ENCODE measurements at regions not wholly inside any gene's neighbourhood (a gene's known extent, or its start where the extent isn't known, plus 50 kb on each side); places are given as distances from the start of the nearest gene placed in this dataset.
"Not testable (repeated sequence)": the region's sequence is repeated elsewhere in the genome, so short reads cannot be mapped to it uniquely, and the experiment has no call there.

GRCh38 chr20:53669517-53670313 is 76.1 kb upstream of the ZNF217 start:
- not testable (repeated sequence) for DNase-seq (ENCODE audit: low read depth)

DNA sequence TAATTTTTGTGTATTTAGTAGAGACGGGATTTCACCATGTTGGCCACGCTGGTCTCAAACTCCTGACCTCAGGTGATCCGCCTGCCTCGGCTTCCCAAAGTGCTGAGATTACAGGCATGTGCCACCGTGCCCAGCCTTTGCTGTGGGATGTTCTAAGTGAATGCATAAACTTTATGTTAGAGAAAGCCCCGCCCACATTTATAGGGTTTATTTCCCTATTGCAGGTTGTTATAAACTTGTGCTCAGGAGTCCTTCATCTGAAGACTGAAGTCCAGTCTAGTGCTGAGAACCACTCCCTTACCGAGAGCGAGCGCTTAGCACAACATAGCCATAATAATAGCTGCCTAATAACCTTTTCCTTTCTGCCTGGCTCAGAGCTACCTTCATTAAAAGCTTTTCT is 75.4 kb upstream of the ZNF217 start:
- DNase-seq (ENCODE audit: low read depth), result no peak

DNA sequence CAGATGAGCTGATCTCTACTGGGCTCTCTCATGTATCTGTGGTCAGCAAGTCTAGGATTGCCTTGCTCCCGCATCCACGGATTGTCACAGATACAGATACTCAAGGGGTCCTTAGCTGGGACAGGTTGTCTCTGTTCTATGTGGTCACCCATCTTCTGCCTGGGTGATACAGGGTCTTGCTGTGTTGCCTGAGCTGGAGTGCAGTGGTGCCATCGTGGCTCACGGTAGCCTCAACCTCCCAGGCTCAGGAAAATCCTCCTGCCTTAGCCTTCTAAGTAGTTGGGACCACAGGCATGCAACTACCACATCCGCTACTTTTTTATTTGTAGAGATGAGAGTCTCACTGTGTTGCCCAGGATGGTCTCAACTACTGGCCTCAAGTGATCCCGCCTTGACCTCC is 72.5 kb upstream of the ZNF217 start:
- no peak for DNase-seq (ENCODE audit: low read depth)

DNA sequence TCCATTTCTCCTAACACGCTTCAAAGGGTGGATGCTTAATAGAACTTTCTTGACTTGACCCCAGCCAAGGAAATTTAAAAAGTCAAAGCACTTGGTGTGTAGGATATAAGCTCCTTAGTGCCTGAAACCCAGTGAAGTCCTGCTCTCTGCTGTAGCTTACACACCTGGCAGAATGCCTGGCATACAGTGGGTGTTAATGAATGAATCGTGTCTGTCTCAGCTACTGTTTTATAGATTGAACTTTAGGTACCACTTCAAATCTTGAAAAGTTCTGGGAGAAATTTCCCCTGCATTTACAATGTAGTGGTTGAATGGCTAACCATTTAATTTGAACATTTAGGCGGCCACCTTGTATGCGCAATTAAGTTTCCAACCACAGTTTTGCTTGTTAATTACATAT is 70.5 kb upstream of the ZNF217 start:
- no peak for DNase-seq (ENCODE audit: low read depth)

DNA sequence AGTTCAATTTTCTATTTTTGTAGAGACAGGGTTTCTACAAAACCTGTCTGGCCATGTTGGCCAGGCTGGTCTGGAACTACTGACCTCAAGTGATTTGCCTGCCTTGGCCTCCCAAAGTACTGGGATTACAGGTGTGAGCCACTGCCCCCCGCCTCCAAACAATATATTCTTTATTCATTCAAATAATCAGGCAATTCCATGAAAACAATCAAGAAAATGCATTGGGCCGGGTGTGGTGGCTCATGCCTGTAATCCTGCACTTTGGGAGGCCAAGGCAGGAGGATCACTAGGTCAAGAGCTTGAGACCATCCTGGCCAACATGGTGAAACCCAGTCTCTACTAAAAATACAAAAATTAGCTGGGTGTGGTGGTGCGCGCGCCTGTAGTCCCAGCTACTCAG is 69.9 kb upstream of the ZNF217 start:
- DNase-seq (ENCODE audit: low read depth), result not testable (repeated sequence)

DNA sequence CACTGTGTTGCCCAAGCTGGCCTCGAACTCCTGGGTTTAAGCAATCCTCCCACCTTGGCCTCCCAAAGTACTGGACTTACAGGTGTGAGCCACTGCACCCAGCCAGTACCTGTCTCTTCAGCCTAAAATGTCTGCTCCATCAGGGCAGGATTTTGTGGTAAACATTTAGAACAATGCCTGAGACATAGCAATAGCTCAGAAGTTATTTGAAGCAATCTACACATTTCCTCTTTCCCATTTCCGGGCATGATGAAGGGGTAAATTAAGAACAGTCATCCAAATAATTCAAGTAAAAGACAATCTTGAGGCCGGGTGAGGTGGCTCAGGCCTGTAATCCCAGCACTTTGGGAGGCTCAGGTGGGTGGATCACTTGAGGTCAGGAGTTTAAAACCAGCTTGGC is 69.0 kb upstream of the ZNF217 start:
- peak; percentile 33 for DNase-seq (ENCODE audit: low read depth)

DNA sequence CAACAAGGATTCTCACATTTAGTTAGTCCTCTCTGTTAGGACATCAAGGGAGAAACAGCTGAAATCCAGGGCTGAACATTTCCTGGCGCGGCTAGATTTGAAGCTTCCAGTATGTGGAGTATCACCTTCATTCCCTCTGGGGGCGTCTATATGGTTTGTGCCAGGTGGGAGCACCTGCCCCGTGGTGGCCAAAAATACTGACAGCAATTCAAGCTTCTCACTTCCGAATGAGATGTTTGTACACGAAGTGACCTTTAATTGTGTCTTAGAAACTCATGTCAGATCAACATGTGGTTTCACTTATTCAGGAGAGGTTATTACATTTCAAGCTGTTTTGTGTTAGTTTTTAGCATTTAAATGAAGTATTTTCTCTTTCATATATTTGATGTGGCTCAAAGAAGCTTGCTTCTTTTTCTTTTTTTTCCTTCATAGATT is 67.3 kb upstream of the ZNF217 start:
- no peak for DNase-seq (ENCODE audit: low read depth)

DNA sequence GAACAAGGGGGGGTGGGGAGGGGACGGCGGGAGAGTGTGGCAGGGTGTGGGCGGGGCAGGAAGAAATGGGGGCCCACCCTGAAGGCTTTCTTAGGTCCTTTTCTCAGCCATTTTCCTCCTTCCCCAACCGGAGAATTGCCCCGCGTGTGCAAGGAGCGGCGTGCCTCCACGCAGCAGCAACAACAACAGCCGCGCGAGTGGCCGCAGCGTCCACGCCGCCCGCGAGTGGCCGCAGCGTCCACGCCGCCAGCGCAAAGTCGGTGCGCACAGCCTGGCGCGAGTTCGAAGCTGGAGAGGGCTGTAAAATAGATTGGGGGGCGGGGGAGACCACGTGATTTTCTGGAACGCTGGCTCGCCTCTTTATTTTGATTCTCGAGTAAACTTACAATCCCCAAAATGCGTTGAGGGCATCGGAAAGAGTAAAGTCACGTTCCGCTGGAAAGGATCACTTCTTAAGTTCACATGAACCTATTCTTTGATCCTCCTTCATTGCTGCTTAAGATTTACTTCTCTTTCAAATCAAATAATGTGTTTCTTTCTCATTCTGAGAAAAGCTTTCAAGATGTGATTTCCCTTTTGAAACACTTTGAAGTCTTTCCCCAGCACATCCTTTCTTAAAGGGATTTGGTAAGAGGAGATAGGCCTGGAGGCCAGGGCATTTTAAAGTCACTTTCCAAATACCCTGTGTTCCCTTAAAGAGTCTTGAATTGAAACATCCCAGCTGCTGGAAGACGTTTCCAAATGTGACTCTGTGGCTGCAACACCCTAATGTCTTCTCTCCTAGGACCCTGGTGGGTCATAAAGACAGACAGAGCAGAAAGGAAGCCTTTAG is 66.7 kb upstream of the ZNF217 start:
- no peak for DNase-seq (ENCODE audit: low read depth)

- DNase-seq (ENCODE audit: low read depth), result no peak
Measured at GRCh38 chr20:53658973-53659372, 65.3 kb upstream of the ZNF217 start.

DNA sequence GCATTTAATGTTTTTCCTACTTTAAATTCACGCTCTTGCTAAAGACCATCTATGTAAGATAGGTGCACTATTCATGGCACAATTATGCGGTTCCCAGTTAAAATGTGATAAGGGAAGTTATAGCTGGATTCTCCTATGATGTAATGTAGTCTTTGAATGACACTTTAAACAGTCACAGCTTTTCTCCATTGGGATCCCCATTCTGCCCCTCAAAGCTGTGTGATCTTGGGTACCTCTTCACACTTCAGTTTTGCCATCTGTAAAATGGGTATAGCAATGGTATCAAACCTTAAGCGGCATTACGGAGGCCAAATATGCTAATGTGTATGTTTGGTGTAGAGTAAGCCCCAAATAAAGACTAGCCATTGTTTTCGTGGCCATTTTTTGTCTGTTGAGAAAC is 64.7 kb upstream of the ZNF217 start:
- DNase-seq (ENCODE audit: low read depth), result no peak

GRCh38 chr20:53657732-53658131 is 64.1 kb upstream of the ZNF217 start:
- DNase-seq (ENCODE audit: low read depth), result no peak

DNA sequence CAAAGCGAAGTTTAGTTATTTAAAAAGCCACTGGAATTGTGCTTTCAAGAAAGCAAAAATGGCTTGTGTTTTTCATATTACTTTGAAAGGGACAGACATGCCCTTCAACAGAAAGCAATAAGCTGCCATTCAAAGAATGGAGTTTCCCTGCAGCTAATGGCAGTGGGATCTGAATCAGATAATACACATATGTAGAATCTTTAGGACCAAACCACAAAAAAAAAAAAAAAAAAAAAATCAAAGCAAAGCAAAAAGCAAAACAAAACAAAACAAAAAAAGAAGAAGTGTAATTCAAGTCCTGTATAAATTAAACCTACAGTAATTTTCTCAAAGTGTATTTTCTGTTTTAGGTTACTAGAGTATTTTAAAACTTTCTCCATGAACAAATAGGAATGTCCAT is 63.6 kb upstream of the ZNF217 start:
- DNase-seq (ENCODE audit: low read depth), result no peak

DNA sequence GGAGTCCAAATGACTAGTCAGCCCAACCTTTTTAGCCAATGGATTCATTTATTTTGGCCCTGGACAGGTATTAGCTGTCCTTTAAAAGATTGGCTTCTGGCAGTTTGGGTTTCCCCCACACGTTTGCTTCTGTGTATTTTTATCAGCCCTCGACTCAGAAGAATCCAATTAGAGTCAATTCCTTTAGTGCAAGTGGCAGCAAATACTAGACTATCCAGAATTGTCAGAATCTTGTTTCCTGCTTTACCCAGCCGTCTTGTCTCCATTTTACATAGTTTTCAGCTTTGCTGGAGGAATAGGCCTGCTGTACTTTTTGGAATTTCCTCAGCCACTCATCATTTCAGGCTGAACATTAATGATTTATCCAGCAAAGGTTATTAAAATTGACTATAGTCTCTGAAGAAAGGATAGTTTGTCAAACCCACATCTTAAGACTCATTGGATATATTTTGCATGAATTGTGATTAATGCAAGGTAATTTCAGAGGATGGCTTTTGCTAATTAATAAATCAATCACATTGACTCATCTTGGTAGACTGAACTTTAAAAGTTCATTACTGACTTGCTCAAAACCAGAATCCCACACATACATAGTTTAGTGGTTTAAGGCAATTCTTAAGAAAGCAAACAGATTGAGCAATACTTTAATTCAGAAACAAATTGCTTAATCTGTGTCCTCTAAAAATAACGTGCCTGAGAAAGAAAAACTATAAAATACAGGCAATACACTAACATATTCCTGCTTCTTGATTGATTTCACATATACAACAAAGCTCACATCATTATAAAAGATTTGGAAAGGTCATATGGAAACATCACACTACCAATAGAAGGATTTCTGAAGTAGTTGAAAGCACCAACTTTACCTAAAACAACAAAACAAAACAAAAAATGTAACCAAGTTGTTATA is 62.9 kb upstream of the ZNF217 start:
- DNase-seq (ENCODE audit: low read depth), result no peak

GRCh38 chr20:53655625-53656292 is 62.1 kb upstream of the ZNF217 start:
- DNase-seq (ENCODE audit: low read depth), result no peak

- DNase-seq (ENCODE audit: low read depth), result no peak
Measured at GRCh38 chr20:53654932-53655624, 61.4 kb upstream of the ZNF217 start.

GRCh38 chr20:53654521-53654920 is 60.9 kb upstream of the ZNF217 start:
- not testable (repeated sequence) for DNase-seq (ENCODE audit: low read depth)

DNA sequence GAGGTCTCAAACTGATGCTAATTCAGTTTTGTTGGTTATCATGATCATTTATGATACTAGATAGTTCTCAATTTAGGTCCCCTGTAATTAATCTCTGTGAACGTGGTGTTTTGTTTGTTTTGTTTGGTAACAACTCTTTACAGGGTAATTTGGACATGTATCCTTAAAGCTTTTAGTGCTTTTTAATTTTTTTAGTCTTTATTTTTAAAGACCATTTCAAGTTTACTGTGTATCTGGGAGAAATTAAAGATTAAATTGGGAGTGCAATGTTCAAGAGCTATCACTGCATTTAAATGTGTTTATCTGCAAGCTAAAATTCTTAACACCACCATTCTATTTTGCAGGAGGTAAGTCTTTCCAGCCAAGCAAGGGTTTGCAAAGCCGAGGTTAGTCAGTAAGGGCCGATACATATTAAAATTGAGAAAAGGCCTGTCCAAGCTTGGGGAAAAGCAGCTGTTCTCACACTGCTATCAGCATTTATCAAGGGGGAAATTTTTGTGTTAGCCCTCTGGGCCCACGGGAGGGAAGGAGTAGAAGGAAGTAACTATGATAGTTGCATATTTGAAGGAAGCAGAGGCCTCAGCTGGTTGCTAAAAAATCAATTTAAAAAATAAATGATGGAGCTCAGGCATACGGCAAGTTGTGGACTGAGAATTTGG is 59.3 kb upstream of the ZNF217 start:
- DNase-seq (ENCODE audit: low read depth), result no peak

GRCh38 chr20:53652090-53652858 is 58.6 kb upstream of the ZNF217 start:
- DNase-seq (ENCODE audit: low read depth), result no peak

DNA sequence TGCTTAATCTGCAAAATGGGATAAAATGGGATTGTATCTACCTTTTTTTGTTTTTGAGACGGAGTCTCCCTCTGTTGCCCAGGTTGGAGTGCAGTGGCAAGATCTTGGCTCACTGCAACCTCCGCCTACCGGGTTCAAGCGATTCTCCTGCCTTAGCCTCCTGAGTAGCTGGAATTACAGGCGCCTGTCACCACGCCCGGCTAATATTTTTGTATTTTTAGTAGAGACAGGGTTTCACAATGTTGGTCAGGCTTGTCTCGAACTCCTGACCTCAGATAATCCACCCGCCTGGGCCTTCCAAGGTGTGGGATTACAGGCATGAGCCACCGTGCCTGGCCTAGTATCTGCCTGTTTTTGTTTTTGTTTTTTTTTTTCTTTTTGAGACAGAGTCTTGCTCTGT is 55.9 kb upstream of the ZNF217 start:
- not testable (repeated sequence) for DNase-seq (ENCODE audit: low read depth)
